GM21360 (cell line): ENCODE measurements at regions not wholly inside any gene's neighbourhood (a gene's known extent, or its start where the extent isn't known, plus 50 kb on each side); places are given as distances from the start of the nearest gene placed in this dataset.
"Not testable (repeated sequence)": the region's sequence is repeated elsewhere in the genome, so short reads cannot be mapped to it uniquely, and the experiment has no call there.

ENCODE experiments used
- ATAC-seq: cut with Tn5 transposase; IDR thresholded peaks from one replicate; pipeline ENCODE4 v1.9.1; 2021; ENCODE audit warnings: mild to moderate bottlenecking, moderate library complexity; ENCODE audit not compliant: unreplicated experiment

- no peak for ATAC-seq
These were observed 245.3 kb upstream of the UFL1 start for GRCh38 chr6:96276305-96276704.

- ATAC-seq, result no peak
These were observed 244.8 kb upstream of the UFL1 start for GRCh38 chr6:96276856-96277255.

- ATAC-seq, result no peak
These were observed 242.5 kb upstream of the UFL1 start for GRCh38 chr6:96279084-96279483.

GRCh38 chr6:96286503-96286902 lies 235.1 kb upstream of the UFL1 start:
- ATAC-seq, result no peak

GRCh38 chr6:96299525-96299924 lies 222.1 kb upstream of the UFL1 start:
- ATAC-seq, result no peak

GRCh38 chr6:96301023-96301422 lies 220.6 kb upstream of the UFL1 start:
- ATAC-seq, result no peak

- ATAC-seq, result no peak
These were observed 219.8 kb upstream of the UFL1 start for GRCh38 chr6:96301781-96302180.

- no peak for ATAC-seq
These were observed 218.6 kb upstream of the UFL1 start for GRCh38 chr6:96302991-96303390.

- ATAC-seq, result peak; percentile 99
These were observed 216.6 kb upstream of the UFL1 start for GRCh38 chr6:96304997-96305396.

GRCh38 chr6:96330884-96331283 lies 190.7 kb upstream of the UFL1 start:
- ATAC-seq, result no peak

GRCh38 chr6:96340164-96340563 lies 181.4 kb upstream of the UFL1 start:
- no peak for ATAC-seq

GRCh38 chr6:96345501-96345900 lies 176.1 kb upstream of the UFL1 start:
- ATAC-seq, result no peak

- no peak for ATAC-seq
These were observed 140.4 kb upstream of the UFL1 start for GRCh38 chr6:96381246-96381645.

- ATAC-seq, result no peak
These were observed 129.7 kb upstream of the UFL1 start for GRCh38 chr6:96391776-96392360.

GRCh38 chr6:96394727-96395126 lies 126.9 kb upstream of the UFL1 start:
- no peak for ATAC-seq

- ATAC-seq, result no peak
These were observed 111.1 kb upstream of the UFL1 start for GRCh38 chr6:96410467-96410866.

- ATAC-seq, result no peak
These were observed 101.3 kb upstream of the UFL1 start for GRCh38 chr6:96420294-96420693.

GRCh38 chr6:96433950-96434349 lies 87.7 kb upstream of the UFL1 start:
- ATAC-seq, result no peak

- ATAC-seq, result no peak
These were observed 85.2 kb upstream of the UFL1 start for GRCh38 chr6:96436398-96436797.

GRCh38 chr6:96437228-96437627 lies 84.4 kb upstream of the UFL1 start:
- ATAC-seq, result not testable (repeated sequence)

GRCh38 chr6:96450082-96450769 lies 71.4 kb upstream of the UFL1 start:
- ATAC-seq, result no peak

- ATAC-seq, result no peak
These were observed 70.9 kb upstream of the UFL1 start for GRCh38 chr6:96450770-96451130.

GRCh38 chr6:96458771-96459170 lies 62.8 kb upstream of the UFL1 start:
- ATAC-seq, result no peak
